Stimulated activated CD4-positive, alpha-beta T cell treated with anti-CD3 and anti-CD28 coated beads, Interleukin-2, amount 100 ng/mL, for 48 hours (primary cell): ENCODE measurements at regions not wholly inside any gene's neighbourhood (a gene's known extent, or its start where the extent isn't known, plus 50 kb on each side); places are given as distances from the start of the nearest gene placed in this dataset.
"Not testable (repeated sequence)": the region's sequence is repeated elsewhere in the genome, so short reads cannot be mapped to it uniquely, and the experiment has no call there.

Experiments
- DNase-seq, 2 donors: peaks; one replicate each; pipeline ENCODE4 v3.0.0-alpha.2; 2020

DNA sequence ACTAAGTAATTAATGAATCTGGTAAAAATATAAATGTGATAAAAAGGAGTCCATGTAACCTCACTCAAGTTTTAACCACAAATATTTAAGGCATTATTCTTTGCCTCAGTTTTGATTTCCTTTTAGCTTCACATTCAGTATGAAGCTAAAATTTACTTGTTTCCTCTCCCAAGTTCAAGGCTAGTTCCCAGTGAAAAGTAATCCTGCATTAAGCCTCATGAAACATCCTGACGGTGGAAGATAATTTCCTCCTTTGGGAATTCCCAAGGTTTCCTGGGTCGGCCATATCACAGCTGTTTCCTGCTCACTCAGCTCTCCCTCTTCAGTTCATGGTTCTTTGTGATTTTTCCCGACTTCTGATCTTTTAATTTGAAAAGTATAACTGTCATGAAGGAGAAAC is 1256.8 kb upstream of the FLRT2 start:
- no peak for DNase-seq

DNA sequence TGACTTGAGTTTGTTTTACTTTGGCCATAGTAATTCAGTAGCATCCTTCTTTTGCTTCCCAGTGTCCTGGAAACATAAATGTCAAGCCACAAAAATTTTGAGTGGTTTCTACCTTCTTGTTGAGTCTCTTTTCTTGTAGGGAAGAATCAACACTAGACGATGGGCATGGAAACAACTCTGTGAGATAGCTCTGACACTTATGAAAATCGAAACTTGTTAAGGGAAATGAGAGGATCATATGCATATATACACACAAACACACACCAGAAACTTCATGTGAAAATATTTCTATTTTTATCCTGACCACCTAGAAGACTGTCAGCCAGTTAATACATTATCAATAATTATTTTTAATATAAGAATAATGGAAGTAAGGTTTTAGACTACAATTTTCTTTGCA is 1247.3 kb upstream of the FLRT2 start:
- DNase-seq, result no peak

DNA sequence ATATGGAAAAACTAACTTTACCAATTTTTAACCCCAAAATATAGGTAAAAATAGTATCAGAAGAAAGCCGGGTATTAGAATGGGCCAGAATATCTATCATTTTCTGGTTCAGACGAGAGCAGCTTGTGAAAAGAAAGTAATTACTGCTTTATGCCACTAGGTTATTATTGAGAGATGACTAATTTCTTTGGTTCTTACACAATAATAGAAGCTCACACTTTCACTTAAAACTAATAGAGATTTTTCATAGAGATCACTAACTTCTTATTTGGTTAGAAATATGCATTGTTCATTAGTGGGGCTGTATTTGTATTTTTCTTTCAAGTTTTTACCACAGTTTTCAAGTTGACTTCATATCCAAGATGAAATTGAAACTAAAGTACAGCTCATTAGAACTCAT is 1241.2 kb upstream of the FLRT2 start:
- DNase-seq, result no peak

DNA sequence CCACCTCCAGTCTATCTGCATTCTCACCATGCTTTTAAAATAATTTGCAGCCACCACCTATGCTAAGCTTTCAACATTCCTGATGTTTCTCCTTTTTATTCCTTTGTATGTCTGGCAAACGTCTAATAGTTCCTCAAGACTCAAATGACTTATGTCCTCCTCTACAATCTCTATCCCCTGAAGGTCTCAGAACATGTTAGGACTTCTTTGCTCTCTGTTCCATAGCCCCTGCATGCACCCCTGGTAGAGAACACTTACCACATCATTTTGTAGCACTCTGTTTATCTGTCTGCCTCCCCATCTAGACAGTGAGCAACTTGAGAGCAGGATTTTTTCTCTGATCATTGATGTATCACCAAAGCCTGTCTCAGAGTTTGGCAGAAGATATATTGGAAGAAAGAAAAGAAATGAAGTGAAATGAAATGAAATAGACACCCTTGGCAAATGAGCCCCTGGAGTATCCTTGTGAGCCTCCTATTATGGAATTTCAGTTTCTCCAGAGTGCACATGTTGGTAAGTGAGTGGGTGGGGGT is 1231.2 kb upstream of the FLRT2 start:
- no peak for DNase-seq

DNA sequence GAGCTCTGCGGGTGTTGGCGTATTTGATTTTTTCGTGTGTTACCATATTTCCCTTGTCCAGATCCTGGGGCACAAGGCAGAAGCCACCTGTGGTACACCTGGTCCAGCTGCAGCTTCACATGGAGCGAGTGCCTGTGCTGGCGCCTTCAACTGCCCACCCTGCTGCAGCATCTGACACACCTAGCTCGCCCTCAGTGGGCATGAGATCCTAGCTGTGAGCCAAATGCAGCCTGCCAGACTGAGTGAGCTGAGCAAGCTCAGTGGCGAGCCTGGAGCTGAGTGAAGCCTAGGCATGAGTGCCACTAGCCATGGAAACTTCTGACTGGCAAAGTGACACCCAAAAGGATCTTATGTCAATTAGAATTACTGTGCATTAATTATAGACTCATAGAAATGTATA is 1226.8 kb upstream of the FLRT2 start:
- no peak for DNase-seq

DNA sequence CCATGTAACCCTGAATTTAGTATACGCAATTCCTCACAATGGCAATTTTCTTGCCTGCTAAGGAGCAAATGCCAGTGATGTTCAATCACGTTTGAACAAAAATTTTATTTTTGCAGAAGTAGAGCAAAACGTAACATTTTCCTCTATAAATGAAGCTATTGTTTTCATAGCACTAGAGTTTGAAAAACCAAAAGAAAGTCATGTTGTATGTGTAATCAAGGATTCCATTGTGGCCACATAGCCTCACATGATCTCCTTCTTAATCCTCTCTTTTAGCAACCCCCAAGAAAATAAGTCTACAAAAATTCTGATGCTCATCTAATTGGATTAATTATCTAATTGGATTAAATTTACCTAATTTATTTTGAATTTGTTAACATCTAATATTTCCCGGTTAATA is 1217.4 kb upstream of the FLRT2 start:
- no peak for DNase-seq

DNA sequence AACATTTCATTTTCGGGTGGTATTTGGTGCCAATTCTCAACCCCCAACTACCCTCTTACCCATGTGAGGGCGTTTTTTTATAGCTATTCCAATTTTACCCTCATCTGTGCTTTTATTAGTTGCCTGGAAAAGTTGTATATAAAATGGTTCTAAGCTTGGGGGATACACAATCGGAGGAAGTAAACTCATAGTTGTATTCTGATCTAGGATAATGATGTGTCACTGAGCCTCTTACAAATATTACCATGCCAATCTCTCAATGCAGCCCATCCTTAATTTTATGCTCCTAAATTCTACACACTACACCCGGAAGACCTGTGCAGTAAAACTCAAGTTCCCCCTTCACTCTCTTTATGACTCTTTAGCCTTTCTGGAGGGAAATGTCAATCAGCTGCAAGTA is 1206.5 kb upstream of the FLRT2 start:
- no peak for DNase-seq

DNA sequence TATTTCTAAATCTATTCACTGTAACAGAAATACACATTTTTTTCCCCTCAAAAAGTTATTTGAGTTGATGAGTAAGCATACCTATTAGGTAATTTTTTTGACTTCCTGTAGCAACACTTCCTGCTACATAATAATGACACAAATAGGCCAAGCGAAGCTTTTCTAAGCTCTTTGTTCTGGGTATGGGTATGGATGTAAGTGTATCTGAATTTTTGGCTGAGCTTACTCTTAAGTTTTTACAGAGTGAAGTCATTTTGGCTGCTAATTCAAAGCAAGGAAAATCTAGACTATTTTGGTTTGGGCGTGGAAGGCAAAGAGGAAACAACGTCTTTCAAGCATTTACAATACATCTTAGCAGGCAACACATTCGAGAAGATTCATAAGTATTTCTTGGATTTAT is 1206.0 kb upstream of the FLRT2 start:
- DNase-seq, result no peak

DNA sequence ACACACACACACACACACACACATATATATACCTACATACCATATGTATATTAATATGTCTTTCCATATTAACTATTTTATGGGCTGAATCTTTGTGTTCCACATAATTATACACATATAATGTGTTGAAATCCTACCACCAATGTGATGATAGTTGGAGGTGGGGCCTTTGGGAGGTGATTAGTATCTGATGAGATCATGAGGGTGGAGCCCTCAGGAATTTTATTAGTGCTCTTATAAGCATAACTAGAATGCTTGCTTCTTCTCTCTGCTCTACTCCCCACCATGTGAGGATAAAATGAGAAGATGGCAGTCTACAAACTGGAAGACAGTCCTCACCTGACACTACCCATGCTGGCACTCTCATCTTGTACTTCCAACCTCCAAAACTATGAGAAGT is 1193.5 kb upstream of the FLRT2 start:
- no peak for DNase-seq

DNA sequence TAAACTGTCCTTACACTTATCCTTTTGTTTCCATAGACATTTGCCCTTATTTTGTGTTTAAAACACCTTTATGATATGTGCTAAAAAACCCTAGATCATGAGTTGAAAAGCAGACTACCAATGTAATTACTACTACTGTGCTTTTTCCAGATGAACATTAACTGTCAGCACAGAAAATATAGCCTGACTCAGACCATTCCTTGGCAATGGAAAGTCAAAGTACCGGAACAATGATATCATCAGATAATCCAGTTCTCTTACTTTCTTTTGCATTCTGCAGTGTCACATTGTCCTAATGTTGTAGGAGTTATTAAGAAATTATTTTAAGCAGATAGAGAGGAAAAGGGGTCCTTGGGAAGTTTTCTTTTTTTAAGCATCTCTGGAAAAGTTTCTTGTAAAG is 1189.0 kb upstream of the FLRT2 start:
- DNase-seq, result no peak

DNA sequence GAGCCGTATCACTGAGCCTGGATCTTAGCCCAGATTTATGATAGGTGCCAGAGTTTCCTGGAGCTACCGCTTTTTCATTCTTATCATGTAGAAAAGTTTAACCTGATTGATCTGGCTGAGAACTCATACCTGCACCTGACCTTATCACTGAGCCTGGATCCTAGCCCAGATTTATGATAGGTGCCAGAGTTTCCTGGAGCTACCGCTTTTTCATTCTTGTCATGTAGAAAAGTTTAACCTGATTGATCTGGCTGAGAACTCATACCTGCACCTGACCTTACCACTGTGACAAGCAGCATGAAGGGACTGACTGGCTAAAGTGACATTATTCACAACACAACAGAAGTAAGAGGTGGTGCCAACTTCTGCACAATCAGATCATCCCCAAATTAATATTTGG is 1188.1 kb upstream of the FLRT2 start:
- not testable (repeated sequence) for DNase-seq

DNA sequence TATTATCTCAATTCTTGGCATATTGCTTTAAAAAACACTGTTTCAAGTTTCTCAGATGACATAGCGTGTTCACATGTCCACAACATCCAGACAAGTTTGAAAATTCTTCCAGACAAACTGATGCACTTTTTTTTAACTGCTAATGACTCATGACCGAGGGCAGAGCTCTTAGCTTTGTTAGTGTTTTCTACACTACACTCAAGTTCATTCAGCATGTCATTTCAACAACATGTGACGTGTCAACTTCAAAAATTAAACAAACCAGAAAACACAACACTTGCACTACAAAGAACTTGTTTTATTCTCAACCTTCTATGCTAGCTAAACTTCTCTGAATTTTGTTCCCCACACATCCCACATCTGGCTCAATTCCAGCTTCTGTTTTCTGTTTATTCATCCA is 1186.3 kb upstream of the FLRT2 start:
- no peak for DNase-seq

DNA sequence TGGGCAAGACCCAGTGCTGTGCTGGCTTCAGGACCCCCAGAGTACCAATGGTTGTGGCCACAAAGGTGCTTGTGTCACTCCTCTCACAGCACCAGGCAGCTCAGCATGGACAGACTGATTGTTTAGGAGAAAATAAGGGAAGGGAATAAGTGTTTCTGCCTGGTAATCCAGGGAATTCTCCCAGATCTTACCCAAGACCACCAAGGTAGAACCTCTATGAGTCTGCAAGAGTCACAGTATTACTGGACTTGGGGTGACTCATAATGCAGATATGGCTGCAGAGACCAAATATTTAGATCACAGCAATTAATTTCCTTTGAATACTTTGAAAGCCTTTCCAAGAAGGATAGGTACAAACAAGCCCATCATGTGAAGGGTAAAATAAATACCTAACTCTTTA is 1178.3 kb upstream of the FLRT2 start:
- DNase-seq, result no peak

DNA sequence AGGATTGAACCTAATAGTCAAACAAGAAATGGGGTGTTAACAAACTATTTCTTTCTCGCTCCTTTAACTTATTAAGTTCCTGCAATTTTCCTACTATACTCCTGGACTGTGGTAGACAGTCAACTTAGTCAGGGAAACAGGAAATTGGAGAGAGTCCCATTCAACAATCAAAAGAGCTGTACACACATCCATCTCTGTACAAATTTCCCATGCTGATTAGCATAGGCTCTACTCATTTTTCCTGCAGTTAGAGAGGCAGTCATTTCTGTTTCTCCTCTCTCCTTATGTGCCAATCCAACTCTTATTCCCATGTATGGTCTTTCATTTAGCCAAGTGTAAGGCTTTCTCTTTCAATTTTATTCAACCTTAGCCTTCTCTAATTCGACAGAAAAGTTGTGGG is 1168.5 kb upstream of the FLRT2 start:
- no peak for DNase-seq

DNA sequence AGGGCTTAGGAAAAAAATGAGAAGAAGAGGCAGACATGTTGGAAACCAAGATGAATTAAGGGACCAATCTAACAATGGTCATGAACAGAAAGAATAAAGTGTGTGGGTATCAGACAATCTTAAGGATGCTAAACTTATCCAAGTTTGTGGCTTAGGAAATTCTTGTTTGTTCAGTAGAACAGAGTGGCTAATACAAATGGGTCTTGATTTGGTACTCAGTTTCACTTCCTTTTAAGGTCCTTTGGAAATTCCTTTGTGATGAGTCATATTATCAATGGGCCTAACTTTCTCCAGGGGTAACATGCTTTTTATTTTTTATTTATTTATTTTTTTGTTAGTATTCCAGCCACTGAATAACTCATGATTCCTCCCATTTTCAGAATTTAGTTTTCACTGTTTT is 1154.7 kb upstream of the FLRT2 start:
- no peak for DNase-seq

DNA sequence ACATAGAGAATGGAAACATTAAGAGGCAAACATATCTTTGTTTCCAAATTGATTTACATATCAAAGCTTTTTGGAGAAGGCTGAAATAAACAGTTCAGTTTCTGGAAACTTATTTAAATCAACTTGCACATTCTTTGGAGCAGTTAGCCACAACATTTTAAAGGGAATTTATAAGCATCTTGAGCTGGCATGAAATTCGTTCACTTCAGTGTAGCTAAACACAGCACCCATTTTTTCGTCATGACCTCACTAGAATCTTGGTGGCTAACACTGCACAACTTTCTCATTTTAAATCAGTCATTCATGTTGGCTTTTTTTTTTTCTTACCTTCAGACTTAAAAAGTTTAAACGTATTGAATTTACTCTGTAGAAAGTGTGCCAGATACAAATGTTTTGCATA is 1139.9 kb upstream of the FLRT2 start:
- no peak for DNase-seq

DNA sequence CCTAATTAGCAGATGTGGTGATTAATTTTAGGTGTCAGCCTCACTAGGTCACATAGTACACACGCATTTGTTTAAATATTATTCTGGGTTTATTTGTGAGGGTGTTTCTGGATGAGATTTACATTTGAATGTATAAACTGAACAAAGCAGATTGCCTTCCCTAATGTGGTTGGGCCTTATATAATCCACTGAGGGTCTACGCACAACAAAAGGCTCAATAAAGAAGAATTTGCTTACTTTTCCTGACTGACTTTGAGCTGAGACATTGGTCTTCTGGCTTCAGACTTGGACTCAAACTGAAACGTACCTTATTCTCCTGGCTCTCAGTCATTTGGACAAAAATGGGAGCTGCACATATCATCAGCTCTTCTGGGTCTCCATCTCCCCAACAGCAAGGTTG is 1132.3 kb upstream of the FLRT2 start:
- DNase-seq, result no peak

DNA sequence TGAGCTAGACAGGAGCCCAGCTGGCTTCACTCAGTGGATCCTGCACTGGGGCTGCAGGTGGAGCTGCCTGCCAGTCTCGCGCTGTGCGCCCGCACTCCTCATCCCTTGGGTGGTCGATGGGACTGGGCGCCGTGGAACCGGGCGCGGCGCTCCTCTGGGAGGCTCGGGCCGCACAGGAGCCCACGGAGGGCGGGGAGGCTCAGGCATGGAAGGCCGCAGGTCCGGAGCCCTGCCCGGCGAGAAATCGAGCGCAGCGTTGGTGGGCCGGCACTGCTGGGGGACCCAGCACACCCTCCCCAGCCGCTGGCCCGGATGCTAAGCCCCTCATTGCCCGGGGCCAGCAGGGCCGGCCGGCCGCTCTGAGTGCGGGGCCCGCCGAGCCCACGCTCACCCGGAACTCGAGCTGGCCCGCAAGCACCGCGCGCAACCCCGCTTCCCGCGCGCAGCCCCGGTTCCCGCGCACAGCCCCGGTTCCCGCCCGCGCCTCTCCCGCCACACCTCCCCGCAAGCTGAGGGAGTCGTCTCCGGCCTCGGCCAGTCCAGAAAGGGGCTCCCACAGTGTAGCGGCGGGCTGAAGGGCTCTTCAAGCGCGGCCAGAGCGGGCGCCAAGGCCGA is 1130.5 kb upstream of the FLRT2 start:
- no peak for DNase-seq

DNA sequence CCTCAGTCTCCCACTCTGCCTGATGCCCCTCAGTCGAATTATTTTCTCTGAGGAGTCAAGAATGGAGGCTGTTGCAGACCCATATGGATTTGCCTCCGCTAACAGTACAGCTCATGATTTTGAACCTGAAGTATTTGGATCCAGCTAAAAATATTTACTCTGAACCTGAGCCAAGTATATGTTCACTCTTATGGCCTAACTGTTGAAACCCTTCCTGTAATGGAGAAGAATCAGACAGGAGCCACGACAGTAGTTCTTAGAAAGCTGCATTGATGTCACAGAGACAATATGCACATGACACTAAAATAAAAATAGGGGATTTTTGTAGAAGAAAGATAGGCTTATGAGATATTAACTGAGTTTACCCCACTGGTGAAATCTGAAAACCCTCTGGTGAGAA is 1128.3 kb upstream of the FLRT2 start:
- DNase-seq, result no peak

DNA sequence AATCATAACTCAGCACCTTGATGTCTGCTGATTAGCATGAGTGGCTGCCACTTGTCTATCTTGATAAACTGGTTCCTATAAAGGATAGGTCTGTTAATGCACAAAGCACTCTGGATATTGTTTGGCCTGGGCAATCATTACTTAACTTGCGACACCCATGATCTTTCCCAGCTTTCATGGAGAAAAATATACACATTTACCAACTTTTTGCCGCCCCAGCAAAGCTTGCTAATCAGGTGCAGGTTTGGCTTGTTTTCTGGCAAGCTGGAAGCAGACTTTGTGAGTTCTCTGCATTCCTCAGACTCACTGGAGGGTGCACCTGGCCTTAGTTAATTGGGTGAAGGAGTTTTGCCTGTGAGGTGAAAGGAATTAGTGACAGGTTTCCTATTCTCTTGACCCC is 1126.4 kb upstream of the FLRT2 start:
- no peak for DNase-seq

DNA sequence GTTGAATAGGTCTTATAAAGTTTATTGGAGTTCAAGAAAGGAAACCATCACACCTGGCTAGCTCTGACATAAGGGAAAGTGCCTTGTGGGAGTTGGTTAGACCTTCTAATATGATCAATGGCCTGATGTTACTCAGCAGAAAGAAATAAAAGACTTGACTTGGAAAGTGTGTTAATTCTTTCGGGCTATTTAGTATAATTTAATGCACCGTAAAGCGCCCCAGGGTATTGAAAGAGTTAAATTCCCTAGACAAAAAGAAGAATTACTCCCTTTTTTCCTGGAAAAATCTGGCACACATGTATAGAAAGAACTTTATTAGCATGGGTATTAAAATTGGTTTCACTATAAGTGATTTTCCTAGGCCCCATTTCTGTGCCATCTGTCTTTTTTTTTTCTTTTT is 1125.7 kb upstream of the FLRT2 start:
- no peak for DNase-seq

DNA sequence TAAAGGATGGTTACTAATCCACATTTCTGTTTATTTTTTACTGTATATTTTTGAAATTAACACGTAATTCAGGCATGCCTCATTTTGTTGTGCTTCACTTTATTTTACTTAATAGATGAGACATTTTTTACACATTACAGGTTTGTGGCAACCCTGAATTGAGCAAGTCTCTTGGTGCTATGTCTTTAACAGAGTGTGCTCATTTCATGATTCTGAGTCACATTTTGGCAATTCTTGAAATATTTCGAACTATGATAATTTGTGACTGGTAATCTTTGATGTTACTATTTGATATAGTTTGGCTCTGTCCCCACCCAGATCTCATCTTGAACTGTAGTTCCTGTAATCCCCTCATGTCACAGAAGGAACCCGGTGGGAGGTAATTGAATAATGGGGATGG is 1120.5 kb upstream of the FLRT2 start:
- no peak for DNase-seq

DNA sequence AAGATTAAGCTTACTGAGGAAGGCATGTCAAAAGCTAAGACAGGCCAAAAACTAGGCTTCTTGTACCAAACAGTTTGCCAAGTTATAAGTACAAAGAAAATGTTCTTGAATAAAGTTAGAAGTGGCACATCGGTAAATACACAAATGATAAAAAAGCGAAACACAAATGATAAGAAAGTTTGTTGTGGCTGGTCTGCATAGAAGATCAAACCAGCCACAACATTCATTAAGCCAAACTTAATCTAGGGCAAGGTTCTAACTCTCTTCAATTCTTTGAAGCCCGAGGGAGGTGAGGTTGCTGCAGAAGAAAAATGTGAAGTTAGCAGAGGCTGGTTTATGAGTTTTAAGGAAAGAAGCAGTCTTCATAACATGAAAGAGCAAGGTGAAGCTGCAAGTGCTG is 1119.6 kb upstream of the FLRT2 start:
- DNase-seq, result no peak

DNA sequence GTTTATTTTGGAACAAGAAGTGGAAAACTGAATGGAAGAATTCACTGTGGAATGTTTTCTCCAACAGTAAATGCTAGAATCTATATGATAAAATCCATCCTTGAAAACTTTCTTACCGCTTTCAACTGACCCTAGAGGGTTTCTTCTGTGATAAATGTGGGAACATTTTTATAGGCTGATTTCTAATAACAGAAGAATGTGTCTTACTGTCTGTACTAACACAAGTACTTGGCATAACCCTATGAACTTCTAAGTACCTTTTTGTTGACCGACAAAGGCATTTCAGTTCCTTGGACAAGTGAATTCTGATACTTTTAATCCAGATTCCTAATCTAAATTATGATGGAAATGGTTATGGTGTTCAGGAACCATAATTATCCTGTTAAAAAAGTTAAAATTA is 1109.7 kb upstream of the FLRT2 start:
- no peak for DNase-seq

DNA sequence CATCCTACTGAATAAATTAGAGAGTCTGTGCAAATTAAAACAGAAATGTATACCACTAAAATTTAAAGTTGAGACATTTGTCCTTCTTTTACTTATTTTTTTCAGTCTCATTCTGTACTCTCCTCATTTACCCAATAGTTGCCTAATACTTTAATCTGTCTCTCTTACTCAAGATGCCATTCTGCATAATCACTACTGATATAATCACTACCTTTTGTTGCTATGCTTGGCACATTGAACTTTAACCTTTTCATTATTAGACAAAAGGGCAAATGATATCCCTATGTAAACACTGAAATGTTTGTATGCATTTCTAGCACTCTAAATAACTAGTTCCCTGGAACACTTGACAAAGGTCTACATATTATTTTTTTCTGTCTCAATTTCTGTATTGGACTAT is 1108.3 kb upstream of the FLRT2 start:
- DNase-seq, result no peak

DNA sequence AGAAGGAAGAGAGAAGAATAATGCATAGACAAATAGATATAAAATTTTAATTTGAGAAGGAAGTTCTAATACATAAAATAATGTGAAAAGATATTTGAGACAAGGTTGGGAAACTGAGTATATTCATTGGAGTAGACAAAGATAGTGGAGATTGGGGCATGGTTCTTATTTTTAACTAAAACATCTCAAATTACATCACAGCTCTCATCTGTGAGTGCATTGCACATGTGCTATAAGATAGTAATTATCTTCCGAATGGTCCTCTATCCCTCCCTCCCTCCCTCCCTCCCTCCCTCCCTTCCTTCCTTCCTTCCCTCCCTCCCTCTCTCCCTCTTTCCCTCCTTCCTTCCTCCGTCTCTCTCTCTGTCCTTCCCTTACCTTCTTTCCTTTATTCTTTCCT is 1104.0 kb upstream of the FLRT2 start:
- no peak for DNase-seq
